HG03095 (cell line): ENCODE measurements at regions not wholly inside any gene's neighbourhood (a gene's known extent, or its start where the extent isn't known, plus 50 kb on each side); places are given as distances from the start of the nearest gene placed in this dataset.
"Not testable (repeated sequence)": the region's sequence is repeated elsewhere in the genome, so short reads cannot be mapped to it uniquely, and the experiment has no call there.

ENCODE experiments used
- ATAC-seq: cut with Tn5 transposase; IDR thresholded peaks from one replicate; pipeline ENCODE4 v1.9.1; 2021; ENCODE audit warnings: moderate library complexity; ENCODE audit not compliant: unreplicated experiment

DNA sequence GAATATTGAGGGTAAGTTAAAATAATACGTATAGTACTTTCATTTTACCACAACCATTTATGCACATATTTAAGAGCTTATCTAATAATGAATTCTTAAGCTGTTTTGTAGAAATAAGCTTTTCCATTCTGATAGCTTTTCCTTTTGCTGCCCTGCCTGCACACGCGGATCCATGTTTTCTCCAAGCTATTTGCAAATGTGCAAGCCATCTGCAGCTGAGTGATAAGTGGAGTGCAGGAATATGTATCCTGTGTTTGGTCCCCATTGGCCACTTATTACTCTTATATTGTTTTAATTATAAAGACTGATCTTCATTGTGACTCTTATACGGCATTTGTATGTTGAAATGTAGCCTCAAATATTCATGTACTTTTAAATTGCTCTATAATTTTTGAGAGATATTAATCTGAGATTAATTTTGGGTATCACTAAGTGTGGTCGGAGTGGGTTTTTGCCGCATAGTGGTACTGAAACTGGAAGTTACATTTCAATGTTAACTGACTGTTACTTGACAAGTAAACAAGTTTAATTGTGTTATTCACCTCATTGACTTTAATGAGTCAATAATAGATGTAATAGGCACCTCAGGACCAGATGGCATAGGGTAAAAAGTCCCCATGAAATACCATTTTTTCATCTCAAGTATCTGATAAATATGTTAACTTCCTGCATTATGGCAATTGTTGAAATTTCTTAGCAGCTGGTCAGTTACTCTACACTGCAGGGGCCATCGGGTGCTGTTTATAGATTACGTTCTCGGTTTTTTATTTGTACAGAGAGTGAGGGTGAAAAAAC is 1567.4 kb downstream of the EFNB2 start:
- no peak for ATAC-seq

DNA sequence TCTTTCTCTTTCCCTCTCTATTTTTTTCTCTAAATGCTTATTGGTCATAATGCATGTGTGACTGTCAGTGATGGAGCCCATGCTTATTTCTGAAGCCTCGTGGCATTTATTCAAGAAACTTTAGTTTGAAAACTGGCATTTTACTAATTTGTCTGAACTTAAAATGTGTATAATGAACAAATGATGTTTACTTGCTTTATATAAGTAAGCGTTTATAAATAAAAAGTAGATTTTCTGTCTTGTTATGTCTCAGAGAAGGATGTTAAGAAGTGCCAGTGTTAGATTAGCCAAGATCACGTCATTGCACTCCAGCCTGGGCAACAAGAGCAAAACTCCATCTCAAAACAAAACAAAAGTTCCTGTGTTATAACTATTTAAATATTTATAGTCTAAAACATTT is 1568.1 kb downstream of the EFNB2 start:
- ATAC-seq: no peak

DNA sequence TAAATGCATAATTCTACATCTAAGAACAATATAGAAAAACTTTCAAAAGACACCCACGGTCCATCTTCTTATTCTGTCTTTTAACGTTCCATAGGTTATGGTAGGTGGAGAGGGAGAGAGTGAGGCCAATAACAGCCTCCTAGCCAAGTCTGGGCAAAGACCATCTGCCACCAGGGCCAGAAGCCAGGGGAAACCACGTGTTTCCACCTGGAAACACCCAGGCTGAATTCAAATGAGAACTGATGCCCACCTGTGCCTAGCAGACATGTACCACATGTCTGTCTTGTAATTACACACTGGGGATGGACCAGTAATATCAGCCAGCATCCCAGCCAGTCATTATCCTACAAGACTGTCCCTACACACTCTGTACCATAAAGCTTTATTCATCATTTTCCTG is 1573.1 kb downstream of the EFNB2 start:
- ATAC-seq: no peak

DNA sequence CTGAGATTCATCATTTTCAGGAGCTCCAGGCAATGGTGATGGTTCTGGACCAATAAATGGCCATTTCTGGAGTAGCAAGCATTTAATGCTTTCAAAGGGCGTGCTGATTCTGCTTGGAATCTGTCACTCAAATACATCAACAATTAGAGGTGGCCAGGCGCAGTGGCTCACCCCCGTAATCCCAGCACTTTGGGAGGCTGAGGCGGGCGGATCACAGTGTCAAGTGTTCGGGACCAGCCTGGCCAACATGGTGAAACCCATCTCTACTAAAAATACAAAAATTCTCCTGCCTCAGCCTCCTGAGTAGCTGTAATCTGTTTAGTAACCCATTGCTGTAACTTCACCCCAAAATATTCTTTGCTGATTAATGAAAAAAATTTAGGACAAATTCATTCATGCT is 1574.2 kb downstream of the EFNB2 start:
- ATAC-seq: no peak

DNA sequence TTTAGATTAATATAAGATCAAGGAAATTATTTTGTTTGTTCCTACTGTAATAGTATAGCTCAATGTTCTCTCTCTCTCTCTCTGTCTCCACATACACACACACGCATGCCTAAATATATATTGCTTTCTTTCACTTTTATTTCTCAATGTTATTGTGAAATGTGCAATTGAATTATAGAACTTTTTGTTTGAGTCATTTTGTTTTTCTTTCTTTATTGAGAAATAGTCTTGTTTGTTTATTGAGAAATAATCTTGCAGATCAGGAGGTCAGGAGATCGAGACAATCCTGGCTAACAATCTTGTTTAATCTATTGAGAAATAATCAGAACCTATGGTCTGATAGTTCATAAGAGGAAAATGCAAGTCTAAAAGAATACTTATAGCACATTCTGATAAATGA is 1581.3 kb downstream of the EFNB2 start:
- ATAC-seq: no peak

DNA sequence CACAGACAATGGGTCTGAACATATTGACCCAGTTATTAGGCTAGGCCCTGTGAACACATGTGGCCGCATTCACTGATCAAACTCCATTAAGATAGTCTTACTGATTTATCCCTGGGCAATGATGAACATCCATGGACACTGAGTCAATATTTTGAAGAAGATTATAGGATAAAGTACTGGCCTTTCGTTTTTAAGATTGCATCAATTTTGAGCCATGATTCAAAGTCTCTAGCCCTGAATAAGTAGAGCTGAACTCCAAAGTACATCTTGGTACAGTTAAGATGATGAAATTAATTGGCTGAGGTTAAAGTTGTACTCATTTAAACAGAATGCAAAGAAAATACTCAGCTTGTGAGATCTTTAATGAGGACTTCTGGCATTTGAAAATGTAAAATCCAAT is 1581.9 kb downstream of the EFNB2 start:
- no peak for ATAC-seq

DNA sequence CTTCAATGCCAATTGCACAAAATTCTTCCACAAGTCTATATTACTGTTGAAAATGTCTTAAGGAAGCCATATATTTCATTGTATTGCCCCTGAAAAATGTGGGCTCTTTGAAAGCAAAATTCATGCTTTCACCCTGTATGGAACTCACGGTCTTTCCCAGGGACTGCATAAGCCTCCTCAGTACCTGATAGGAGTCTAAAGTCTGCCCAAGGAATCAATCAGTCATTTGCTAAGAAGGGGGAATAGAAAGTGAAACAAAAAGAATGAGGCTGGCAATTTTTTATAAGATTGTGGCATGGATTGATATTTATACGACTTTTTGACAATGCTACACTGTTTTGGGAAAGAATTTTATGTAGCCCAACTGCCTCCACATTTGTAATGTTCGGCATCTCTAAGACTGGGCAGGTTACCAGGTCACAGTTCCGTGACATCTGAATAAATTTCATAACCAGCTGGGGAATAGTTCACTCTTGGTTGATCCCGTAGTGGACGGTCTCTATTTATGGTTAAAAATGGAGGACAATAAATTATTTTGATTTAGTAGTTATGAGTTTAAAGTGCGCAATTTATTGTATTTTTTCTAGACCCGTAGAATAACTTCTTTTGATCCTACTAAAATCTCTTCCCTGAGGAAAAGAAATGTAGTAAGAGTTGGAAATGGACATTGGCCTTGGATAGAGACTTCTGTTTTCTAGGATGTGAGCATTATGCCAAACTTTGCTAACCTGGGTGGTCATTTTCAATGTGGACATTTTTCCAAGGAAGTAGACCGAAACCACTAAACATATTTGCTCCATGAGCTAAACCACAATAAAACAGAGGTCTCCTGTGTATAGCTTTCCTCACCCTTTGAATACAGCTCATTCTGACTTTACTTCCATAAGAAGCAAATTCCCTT is 1585.4 kb downstream of the EFNB2 start:
- ATAC-seq: no peak

DNA sequence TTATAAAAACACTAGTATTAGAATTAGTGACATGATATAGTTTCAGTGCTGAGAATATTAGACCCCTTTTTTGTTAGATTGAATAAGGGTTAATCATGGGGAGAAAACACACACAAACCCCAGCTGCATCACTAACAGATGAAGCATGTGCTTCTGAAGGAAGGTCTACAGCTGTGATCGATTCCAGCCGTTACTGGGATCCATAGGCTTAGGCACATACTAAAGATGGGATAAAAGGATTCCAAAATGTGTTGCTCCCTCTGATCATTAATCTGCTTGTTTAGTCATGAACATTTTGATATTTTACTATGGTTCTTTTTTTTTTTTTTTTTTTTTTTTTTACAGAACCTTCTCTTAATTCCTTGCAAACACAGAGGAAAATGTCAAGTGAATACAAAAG is 1591.3 kb downstream of the EFNB2 start:
- no peak for ATAC-seq

DNA sequence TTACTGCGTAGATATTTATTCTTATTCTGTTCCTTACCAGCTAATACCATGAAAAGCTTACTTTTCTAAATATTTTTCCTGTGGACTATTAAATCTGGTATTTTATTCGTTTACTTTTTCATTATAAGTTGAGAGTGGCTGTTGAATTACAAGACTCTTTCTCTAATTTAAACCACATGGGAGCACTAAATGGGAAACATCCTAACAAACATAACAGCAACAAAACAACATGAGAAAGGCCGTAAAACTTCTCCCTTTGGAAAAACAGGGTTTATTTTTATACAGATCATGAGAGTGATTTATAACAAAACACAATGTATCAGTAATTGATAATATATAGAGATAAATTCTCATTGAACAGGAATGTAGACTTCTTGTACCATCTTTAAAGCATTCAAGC is 1592.1 kb downstream of the EFNB2 start:
- ATAC-seq: no peak

DNA sequence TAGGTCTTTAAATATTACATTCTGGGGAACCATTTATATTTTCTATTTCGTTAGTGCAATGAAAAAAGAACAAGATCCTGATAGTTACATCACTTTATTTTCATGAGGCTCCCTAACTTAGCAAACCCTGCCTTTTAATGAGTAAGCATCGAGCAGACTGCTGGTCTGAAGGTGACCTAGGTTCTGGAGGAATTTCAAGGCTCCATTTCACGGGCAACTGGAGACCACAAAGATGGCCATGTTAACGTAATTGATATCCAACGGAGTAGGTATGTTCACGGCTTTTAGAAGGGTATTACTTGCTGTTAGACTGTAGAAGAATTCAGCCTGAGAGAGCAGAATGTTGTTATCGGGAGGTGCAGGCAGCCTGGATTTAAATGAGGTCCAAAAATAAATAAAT is 1597.6 kb downstream of the EFNB2 start:
- no peak for ATAC-seq

DNA sequence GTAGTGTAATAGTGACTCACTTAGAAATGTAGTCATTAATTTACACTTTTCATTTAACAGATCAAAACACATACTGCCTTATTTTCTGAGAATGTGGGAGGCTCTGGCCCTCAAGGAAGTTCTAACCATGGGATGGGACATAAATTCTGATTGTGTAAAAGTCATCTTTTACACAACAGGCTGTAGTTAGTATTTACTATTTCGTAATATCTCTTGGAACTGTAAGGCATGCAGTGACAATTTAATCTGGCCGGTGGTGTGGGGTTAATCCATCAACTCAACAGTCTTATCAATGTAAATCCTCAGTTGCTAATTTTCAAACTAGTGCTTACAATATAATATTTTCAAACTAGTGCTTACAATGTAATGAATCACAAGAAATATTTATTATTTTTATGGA is 1599.2 kb downstream of the EFNB2 start:
- ATAC-seq: no peak

DNA sequence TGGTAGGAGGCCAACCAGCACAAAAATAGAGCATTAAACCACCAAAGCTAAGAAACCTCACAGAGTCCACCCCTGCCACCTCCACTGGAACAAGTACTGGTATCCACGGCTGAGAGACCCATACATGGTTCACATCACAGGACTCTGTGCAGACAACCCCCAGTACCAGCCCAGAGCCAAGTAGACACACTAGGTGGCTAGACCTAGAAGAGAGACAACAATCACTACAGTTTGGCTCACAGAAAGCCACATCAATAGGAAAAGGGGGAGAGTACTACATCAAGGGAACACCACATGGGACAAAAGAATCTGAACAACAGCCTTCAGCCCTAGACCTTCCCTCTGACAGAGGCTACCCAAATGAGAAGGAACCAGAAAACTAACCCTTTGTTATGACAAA is 1614.9 kb downstream of the EFNB2 start:
- not testable (repeated sequence) for ATAC-seq

DNA sequence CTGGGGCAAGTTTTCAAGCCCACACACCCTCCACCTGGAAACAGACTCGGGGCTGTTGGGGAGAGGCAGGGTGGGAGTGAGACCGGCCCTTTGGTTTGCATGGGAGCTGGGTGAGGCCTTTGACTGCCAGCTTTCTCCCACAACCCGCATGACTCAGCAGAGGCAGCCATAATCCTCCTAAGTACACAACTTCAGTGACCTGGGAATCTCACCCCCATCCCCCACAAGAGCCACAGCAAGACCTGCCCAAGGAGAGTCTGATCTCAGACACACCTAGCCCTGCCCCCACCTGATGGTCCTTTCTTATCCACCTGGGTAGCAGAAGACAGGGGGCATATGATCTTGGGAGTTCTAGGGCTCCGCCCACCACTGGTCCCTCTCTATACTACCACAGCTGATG is 1615.4 kb downstream of the EFNB2 start:
- ATAC-seq: no peak

DNA sequence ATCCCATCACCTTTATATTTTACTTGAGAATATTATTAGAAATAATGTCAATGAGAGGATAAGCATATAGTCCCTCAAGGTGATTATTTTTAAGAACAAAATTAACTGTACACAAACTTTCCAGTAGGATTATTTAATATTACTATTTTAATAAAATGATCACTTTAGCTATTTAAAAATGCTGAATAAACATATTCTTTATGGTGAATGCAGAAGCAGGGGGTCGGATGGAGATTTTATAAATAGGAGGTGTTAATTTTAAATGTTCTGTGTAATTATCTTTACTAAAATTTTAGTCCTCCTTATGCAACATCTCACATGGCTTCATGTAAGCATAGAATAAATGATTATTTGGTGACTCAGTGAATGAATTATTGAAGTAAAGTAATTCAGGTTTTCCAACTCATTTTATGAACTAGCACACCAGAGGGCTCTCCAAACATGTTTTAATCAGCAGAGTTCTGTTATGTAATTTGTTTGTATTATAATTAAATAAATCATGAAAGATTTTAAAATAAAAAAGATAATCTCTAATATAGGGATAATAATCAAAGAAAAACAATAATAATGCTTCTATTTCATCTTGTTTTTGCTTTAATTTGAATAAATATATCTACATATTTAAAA is 1635.2 kb downstream of the EFNB2 start:
- no peak for ATAC-seq

DNA sequence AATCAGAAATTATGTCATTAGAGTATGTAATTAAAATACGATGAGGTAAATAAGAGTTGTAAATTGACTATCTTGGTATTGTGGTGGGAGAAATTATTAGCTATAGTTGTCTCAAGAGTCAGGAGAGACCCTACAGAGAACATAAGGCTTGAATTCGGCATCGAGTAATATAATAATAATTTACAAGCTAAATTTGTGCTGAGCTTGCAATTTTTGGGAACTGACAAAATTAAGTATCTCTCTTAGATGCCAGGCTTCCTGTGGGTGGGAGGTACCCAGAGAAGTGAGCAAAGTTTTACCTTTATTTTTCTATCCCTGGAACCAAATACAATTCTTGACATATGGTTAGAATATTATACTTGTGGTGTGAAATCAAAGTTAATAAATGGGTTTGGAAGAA is 1637.0 kb downstream of the EFNB2 start:
- ATAC-seq: no peak

DNA sequence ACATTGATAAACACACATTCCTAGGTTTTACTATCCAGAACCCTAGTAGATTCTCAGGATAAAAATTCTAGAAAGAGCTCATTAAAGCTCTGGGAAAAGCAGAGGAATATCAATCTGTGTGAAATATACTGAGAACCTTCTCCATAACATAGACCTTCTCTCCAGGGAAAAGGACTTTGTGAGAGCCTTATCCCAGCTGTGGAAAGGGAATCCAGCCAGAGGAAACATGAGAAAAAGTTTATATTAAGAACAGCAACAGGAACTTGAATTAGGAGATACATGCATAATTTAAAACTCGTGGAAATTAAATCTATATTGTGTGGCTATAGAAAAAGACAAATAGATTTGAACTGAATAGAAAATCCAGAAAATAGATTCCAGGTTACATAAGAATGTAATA is 1639.9 kb downstream of the EFNB2 start:
- no peak for ATAC-seq

DNA sequence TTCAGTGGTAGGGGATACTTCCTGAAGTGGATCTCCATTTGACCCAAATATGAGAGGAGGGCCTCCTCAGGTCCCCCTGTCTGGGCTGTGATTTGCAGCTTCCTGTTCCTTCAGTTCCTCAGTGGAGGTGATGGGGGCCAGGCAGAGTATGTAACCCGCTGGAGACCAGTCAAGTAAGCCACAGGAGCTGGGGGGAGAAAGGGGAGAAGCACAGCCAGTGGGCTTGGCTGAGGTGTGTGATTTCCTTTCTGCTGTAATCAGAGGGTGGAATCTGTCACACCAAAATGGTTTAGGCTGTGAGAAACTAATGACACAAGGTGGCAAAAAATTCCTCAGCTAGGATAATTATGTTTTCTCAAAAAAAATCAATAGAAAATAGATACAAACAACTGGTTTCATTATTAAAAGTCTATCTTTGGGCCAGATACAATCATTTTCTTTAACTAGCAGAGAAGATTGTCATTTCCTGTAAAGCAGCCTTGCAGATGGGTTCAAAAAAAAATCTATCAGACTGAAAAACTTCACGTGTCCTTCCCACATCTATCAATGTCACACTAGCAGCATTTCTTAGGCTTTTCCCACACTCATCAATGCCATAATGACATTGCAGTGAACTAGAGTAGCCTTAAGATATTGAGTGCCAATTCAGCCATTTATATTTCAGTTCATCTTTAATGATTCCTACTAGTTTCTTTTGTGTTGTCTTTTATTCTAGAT is 1660.3 kb downstream of the EFNB2 start:
- ATAC-seq: no peak

DNA sequence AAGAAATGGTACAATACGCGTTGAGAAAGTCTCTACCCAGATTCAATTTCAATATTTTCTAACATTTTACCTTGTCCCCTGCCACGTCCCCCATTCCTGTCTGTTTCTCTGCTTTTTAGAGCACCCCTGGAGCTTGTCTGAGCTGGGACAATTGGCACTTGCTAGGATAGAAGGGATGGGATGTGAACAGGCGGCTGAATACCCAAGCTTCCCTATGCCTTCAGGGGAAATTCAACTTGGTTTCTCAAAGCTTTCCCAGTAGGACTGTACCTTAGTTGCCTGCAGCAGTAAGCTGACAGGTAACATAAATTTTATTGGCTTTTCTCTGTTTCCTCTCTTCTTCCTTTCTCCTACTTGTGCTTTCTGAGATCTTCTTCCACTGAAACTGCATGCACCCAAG is 1663.3 kb downstream of the EFNB2 start:
- no peak for ATAC-seq

DNA sequence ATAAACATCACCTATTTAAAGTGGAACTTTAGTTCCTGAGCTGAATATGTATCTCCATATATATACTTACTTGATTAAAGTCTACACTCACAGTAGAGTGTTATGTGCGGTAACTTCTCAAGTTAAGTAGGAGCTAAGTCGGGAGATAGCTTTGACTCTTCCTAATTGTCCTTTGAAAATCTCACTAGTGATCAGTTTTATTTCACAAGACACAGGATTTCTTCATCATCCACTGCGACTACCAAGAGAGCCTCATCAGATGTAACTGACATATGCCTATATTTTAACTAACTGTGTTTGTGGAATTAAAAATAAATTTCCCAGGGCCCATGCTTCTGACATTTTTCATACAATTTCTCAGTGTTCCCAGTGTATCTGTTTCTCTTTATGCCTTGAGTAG is 1664.0 kb downstream of the EFNB2 start:
- no peak for ATAC-seq

DNA sequence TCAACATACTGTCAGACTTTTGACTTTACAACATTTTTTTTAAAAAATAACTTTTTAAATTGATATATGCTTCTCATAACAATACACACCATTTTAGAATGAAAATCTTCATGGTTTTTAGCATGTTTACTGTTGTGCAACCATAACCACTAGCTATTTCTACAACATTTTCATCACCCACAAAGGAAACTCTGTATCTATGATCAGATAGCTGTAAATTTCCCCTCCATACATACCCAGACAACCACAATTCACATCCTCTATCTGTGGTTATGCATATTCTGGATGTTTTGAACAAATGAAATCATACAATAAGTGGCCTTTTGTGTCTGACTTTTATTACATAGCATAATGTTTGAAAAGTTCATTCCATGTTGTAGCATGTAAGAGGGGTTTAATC is 1666.0 kb downstream of the EFNB2 start:
- ATAC-seq: no peak

DNA sequence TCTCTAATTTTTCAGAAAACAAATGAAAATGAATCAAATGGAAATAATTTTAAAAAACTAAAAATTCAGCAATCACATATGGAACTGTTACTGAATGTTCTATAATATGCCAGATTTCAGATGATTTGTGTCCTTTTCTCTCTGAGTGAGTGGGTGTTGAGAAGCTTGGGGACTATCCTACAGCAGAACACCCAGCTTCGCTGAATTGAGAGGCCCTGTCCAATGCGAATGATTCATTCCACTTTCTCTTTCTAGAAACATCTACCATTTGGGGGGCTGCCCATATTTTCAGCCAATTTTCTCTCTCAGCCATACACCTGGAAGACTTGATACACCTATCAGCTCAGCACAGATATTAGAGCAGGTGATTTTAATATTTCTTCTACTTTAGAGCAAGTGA is 1666.7 kb downstream of the EFNB2 start:
- no peak for ATAC-seq
